Panc1 (cell line): ENCODE measurements at regions not wholly inside any gene's neighbourhood (a gene's known extent, or its start where the extent isn't known, plus 50 kb on each side); places are given as distances from the start of the nearest gene placed in this dataset.
A peak's percentile ranks its signal among the peaks of the same experiment; 100 is the strongest.
"Not testable (repeated sequence)": the region's sequence is repeated elsewhere in the genome, so short reads cannot be mapped to it uniquely, and the experiment has no call there.

Experiments used
- ATAC-seq: fragments of 200-7000 bp; cut with Tn5 transposase; 2 replicates; pipeline ENCODE4 v1.9.1; 2020; ENCODE audit warnings: mild to moderate bottlenecking, moderate library complexity
- BruUV-seq: library from RNA; stranded (reverse); fragments of 400-500 nt; replicated peaks from 2 replicates; lab custom pipeline; 2021; lab: Mats Ljungman, UMichigan
- CTCF ChIA-PET: fragments of 300-600 bp; sonication (Branson Sonifier 250); formaldehyde crosslinking; loops from one replicate; lab custom pipeline; 2022; ENCODE audit warnings: antibody characterized with exemption; lab: Charles Lee
- POLR2A ChIA-PET: fragments of 300-600 bp; sonication (Branson Sonifier 250); formaldehyde crosslinking; loops from one replicate; lab custom pipeline; 2022; ENCODE audit warnings: antibody characterized with exemption; lab: Charles Lee
- DNase-seq: peaks from one replicate; pipeline ENCODE4 v3.0.0-alpha.2; 2010; ENCODE audit warnings: low read depth, low spot score
- H3K27ac ChIP-seq: 2 replicates; pipeline ENCODE4 v1.5.1; 2011; ENCODE audit warnings: mild to moderate bottlenecking, low read length, inconsistent platforms
- H3K27me3 ChIP-seq: fragments of 200-500 bp; sonication (Bioruptor generic); 2 replicates; pipeline ENCODE4 v1.6.0; 2014; ENCODE audit warnings: low read length, inconsistent platforms; ENCODE audit not compliant: control insufficient read depth, insufficient read depth
- H3K36me3 ChIP-seq: fragments of 200-500 bp; sonication (Bioruptor generic); 2 replicates; pipeline ENCODE4 v1.5.1; 2014; ENCODE audit warnings: inconsistent platforms, mild to moderate bottlenecking, low read length, moderate library complexity; ENCODE audit not compliant: control insufficient read depth, insufficient read depth
- H3K4me1 ChIP-seq: 2 replicates; pipeline ENCODE4 v1.5.1; 2011; ENCODE audit warnings: inconsistent platforms, mild to moderate bottlenecking, low read length, moderate library complexity; ENCODE audit not compliant: control insufficient read depth, insufficient read depth
- H3K4me3 ChIP-seq, 2 experiments: 2 replicates each; pipeline ENCODE4 v1.5.1; 2011 to 2012; ENCODE audit warnings: low read depth in 2 of 2, low read length in 2 of 2, mild to moderate bottlenecking in 2 of 2, inconsistent platforms in 1 of 2, moderate library complexity in 1 of 2
- H3K9me3 ChIP-seq: fragments of 200-500 bp; sonication (Bioruptor generic); 2 replicates; pipeline ENCODE4 v1.5.1; 2014; ENCODE audit warnings: low read depth, mild to moderate bottlenecking, inconsistent platforms, low read length, moderate library complexity; ENCODE audit not compliant: control insufficient read depth, insufficient read depth
- POLR2AphosphoS5 ChIP-seq: IDR thresholded peaks from 2 replicates; pipeline ENCODE4 v1.6.1; 2012; ENCODE audit warnings: mild to moderate bottlenecking, low read depth, low read length, moderate library complexity
- SIN3A ChIP-seq: IDR thresholded peaks from 2 replicates; pipeline ENCODE4 v1.6.1; 2012; ENCODE audit warnings: low read depth, mild to moderate bottlenecking, low read length, moderate library complexity, borderline replicate concordance; ENCODE audit not compliant: insufficient read depth
- TCF7L2 ChIP-seq: IDR thresholded peaks from 2 replicates; pipeline ENCODE4 v1.6.1; 2011; ENCODE audit warnings: mild to moderate bottlenecking, low read depth, low read length, inconsistent platforms
- in situ Hi-C: cut with HindIII; loops from 2 replicates; pipeline ENCODE4 v1.10.0; 2016; ENCODE audit warnings: low sequenced_read_pairs, low pct_unique_long_range_greater_than_20kb
- intact Hi-C: fragments of 100-400 bp; cut with micrococcal nuclease; formaldehyde crosslinking; loops from one replicate; pipeline ENCODE4 v1.10.0; 2022; ENCODE audit not compliant: unreplicated experiment
- TF ChIP-seq, protein P1 (sequence below), 2 experiments: IDR thresholded peaks; 2 replicates each; pipeline ENCODE4 v1.6.1; 2011 to 2012; ENCODE audit warnings: low read depth in 2 of 2, control low read depth in 1 of 2, low read length in 1 of 2, mild to moderate bottlenecking in 1 of 2, moderate library complexity in 1 of 2; ENCODE audit not compliant: insufficient read depth in 1 of 2
- TF ChIP-seq, protein P2 (sequence below): fragments of 450-650 bp; IDR thresholded peaks from 2 replicates; pipeline ENCODE4 v1.5.1; 2017; ENCODE audit warnings: mild to moderate bottlenecking

DNA sequence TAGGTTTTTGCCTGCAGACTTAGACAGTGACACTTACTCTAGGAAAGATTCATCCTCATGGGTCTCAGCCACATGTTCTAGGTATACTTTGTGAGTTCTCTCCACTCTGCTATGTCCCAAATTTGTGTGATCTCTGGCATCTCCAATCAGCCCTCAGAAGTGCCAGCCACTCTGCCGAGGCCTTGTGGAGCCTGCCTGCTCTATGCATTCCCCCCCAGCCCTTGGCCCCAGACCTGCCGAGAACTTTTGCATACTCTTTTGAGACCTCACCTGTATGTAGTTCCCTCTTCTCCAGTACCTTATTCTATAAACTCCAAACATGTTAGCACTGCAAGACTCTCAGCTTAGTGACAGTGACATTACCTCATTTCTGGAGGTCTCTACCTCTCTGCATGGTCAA, 2170.5 kb upstream of the DEFB115 start:
- Histone ChIP-seq H3K36me3 (no peaks in the 10 kb centered on the region), H3K27me3 (no peaks in the 10 kb centered on the region), H3K4me1 (no peaks in the 10 kb centered on the region), H3K27ac (no peak overlapping the region), H3K4me3 (no peak overlapping the region), H3K9me3 (no peaks in the 10 kb centered on the region)
- ATAC-seq = no peak
- CTCF ChIA-PET = interaction anchor here (0.6 kb wide), 1 partner anchor 668 kb away, joined by 3 read pairs; no protein-coding TSS in a partner anchor
- intact Hi-C loops = no loop called here
- no TSS peak for BruUV-seq
- no peak for DNase-seq
- no peak for TF ChIP-seq SIN3A
- TF ChIP-seq TCF7L2 = no peak
- no peak for TF ChIP-seq POLR2AphosphoS5
- TF ChIP-seq, protein P1, sequence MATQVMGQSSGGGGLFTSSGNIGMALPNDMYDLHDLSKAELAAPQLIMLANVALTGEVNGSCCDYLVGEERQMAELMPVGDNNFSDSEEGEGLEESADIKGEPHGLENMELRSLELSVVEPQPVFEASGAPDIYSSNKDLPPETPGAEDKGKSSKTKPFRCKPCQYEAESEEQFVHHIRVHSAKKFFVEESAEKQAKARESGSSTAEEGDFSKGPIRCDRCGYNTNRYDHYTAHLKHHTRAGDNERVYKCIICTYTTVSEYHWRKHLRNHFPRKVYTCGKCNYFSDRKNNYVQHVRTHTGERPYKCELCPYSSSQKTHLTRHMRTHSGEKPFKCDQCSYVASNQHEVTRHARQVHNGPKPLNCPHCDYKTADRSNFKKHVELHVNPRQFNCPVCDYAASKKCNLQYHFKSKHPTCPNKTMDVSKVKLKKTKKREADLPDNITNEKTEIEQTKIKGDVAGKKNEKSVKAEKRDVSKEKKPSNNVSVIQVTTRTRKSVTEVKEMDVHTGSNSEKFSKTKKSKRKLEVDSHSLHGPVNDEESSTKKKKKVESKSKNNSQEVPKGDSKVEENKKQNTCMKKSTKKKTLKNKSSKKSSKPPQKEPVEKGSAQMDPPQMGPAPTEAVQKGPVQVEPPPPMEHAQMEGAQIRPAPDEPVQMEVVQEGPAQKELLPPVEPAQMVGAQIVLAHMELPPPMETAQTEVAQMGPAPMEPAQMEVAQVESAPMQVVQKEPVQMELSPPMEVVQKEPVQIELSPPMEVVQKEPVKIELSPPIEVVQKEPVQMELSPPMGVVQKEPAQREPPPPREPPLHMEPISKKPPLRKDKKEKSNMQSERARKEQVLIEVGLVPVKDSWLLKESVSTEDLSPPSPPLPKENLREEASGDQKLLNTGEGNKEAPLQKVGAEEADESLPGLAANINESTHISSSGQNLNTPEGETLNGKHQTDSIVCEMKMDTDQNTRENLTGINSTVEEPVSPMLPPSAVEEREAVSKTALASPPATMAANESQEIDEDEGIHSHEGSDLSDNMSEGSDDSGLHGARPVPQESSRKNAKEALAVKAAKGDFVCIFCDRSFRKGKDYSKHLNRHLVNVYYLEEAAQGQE (IDR thresholded peaks at IDR 0.05; ENCODE audit: insufficient read depth in 1 of 2, low read depth in 2 of 2, low read length in 1 of 2) = no peak
- TF ChIP-seq, protein P2, sequence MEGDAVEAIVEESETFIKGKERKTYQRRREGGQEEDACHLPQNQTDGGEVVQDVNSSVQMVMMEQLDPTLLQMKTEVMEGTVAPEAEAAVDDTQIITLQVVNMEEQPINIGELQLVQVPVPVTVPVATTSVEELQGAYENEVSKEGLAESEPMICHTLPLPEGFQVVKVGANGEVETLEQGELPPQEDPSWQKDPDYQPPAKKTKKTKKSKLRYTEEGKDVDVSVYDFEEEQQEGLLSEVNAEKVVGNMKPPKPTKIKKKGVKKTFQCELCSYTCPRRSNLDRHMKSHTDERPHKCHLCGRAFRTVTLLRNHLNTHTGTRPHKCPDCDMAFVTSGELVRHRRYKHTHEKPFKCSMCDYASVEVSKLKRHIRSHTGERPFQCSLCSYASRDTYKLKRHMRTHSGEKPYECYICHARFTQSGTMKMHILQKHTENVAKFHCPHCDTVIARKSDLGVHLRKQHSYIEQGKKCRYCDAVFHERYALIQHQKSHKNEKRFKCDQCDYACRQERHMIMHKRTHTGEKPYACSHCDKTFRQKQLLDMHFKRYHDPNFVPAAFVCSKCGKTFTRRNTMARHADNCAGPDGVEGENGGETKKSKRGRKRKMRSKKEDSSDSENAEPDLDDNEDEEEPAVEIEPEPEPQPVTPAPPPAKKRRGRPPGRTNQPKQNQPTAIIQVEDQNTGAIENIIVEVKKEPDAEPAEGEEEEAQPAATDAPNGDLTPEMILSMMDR = no peak
- in situ Hi-C loops = no loop called here
- POLR2A ChIA-PET = no interaction called here

DNA sequence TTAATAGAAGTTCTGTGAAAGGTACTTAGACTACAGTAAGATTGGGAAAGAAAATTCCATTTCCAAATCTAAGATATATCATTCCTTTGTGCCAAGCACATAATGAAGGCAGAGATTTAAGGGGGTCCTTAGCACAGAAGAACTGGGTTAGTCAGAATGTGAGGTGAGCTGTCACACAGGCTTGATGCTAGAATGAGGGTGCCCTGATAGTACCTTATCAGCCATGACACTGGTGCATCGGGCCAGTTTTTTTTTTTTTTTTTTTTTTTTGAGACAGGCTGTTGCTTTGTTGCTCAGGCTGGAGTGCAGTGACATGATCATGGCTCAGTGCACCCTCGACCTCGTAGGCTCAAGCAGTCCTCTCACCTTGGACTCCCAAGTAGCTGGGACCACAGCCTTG, 2169.6 kb upstream of the DEFB115 start:
- in situ Hi-C loops = not testable (repeated sequence)

DNA sequence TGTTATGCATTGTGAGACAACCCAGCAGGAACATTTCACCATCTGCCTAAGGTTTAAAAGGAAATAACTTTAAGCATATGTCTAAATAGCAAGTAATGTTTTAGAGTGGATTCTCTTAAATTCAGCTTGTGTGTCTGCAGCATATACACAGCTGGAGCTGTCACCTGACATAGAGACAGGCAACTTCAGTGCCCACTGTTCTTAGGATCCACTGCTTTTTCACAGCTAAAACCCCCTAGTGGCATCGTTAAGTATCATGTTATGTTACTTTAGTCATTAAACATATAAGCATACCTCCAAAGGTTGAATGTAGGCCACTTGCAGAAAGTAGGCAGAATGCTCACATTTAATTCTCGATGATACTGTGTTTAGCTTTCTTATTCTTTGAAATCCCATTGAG, 2169.0 kb upstream of the DEFB115 start:
- CTCF ChIA-PET, H3K4me3 ChIP-seq, H3K27ac ChIP-seq, intact Hi-C loops, in situ Hi-C loops, H3K4me1 ChIP-seq, ATAC-seq, H3K9me3 ChIP-seq, BruUV-seq, POLR2A ChIA-PET, DNase-seq, H3K36me3 ChIP-seq, H3K27me3 ChIP-seq: not testable (repeated sequence)
- TF ChIP-seq, protein P2 = peak; percentile 48

More for the DNA sequence above, 2169.6 kb upstream of the DEFB115 start:
- H3K9me3 ChIP-seq, H3K27me3 ChIP-seq, H3K4me3 ChIP-seq, DNase-seq, ATAC-seq, BruUV-seq, POLR2A ChIA-PET, H3K27ac ChIP-seq, intact Hi-C loops, H3K36me3 ChIP-seq, H3K4me1 ChIP-seq: not testable (repeated sequence)
- CTCF ChIA-PET = interaction anchor here (0.7 kb wide), 1 partner anchor 789 kb away, joined by 6 read pairs; no protein-coding TSS in a partner anchor

DNA sequence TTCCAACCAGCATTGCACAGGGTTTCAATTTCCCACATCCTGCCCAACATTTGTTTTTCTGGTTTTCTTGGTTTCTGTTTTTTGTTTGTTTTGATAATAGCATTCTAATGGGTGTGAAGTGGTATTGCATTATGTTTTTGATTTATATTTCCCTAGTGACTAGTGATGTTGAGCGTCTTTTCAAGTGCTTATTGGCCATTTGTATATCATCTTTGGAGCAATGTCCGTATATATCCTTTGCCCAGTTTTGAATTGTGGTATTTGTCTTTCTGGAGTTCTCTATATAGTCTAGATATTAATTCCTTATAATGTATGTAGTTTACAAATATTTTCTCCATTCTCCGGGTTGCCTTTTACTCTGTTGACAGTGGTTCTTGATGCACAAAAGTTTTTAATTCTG, 2168.1 kb upstream of the DEFB115 start:
- H3K27ac ChIP-seq, POLR2A ChIA-PET, DNase-seq, intact Hi-C loops, H3K4me3 ChIP-seq, CTCF ChIA-PET, H3K36me3 ChIP-seq, ATAC-seq, H3K4me1 ChIP-seq, in situ Hi-C loops, BruUV-seq, H3K9me3 ChIP-seq, H3K27me3 ChIP-seq: not testable (repeated sequence)

DNA sequence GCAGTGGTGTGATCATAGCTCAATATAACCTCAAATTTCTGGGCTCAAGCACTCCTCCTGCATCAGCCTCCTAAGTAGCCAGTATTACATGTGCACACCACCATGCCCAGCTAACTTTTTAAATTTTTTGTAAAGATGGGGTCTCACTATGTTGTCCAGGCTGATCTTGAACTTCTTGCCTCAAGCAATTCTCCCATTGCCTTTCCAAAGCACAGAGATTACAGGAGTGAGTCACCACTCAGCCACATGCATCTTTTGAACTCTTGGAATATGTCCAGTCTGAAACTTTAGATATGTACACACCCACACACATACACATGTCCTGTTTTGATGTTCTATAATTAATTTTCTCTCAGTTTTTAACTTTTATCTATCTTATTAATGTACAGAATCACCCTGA, 2163.5 kb upstream of the DEFB115 start:
- H3K27me3 ChIP-seq, ATAC-seq, intact Hi-C loops, DNase-seq, H3K9me3 ChIP-seq, POLR2A ChIA-PET, H3K4me1 ChIP-seq, H3K36me3 ChIP-seq, H3K4me3 ChIP-seq, CTCF ChIA-PET, BruUV-seq, in situ Hi-C loops, H3K27ac ChIP-seq: not testable (repeated sequence)
